HG03521 (cell line): ENCODE measurements at regions not wholly inside any gene's neighbourhood (a gene's known extent, or its start where the extent isn't known, plus 50 kb on each side); places are given as distances from the start of the nearest gene placed in this dataset.
A peak's percentile ranks its signal among the peaks of the same experiment; 100 is the strongest.
"Not testable (repeated sequence)": the region's sequence is repeated elsewhere in the genome, so short reads cannot be mapped to it uniquely, and the experiment has no call there.

Experiments used
- ATAC-seq: cut with Tn5 transposase; IDR thresholded peaks from one replicate; pipeline ENCODE4 v1.9.1; 2021; ENCODE audit warnings: mild to moderate bottlenecking, moderate library complexity; ENCODE audit not compliant: unreplicated experiment

- ATAC-seq = no peak
Measured at GRCh38 chr5:92552206-92553160, 1028.5 kb downstream of the NR2F1-AS1 start.

- ATAC-seq = no peak
Measured at GRCh38 chr5:92548346-92548745, 1032.7 kb downstream of the NR2F1-AS1 start.

- no peak for ATAC-seq
Measured at GRCh38 chr5:92544596-92544995, 1036.4 kb downstream of the NR2F1-AS1 start.

GRCh38 chr5:92544036-92544435 is 1037.0 kb downstream of the NR2F1-AS1 start:
- ATAC-seq = no peak

GRCh38 chr5:92543201-92543600 is 1037.8 kb downstream of the NR2F1-AS1 start:
- no peak for ATAC-seq

GRCh38 chr5:92542017-92542416 is 1039.0 kb downstream of the NR2F1-AS1 start:
- ATAC-seq = not testable (repeated sequence)

GRCh38 chr5:92527311-92528078 is 1053.5 kb downstream of the NR2F1-AS1 start:
- no peak for ATAC-seq

- ATAC-seq = no peak
Measured at GRCh38 chr5:92525131-92525530, 1055.9 kb downstream of the NR2F1-AS1 start.

- ATAC-seq = no peak
Measured at GRCh38 chr5:92519811-92520632, 1061.0 kb downstream of the NR2F1-AS1 start.

- peak; percentile 99 for ATAC-seq
Measured at GRCh38 chr5:92518318-92518904, 1062.6 kb downstream of the NR2F1-AS1 start.

- no peak for ATAC-seq
Measured at GRCh38 chr5:92514896-92515295, 1066.1 kb downstream of the NR2F1-AS1 start.

- ATAC-seq = no peak
Measured at GRCh38 chr5:92513067-92513466, 1068.0 kb downstream of the NR2F1-AS1 start.

- no peak for ATAC-seq
Measured at GRCh38 chr5:92508271-92508670, 1072.7 kb downstream of the NR2F1-AS1 start.

- no peak for ATAC-seq
Measured at GRCh38 chr5:92505925-92506324, 1075.1 kb downstream of the NR2F1-AS1 start.

GRCh38 chr5:92505145-92505544 is 1075.9 kb downstream of the NR2F1-AS1 start:
- no peak for ATAC-seq

- no peak for ATAC-seq
Measured at GRCh38 chr5:92504346-92504745, 1076.7 kb downstream of the NR2F1-AS1 start.

GRCh38 chr5:92500752-92501151 is 1080.3 kb downstream of the NR2F1-AS1 start:
- ATAC-seq = no peak

GRCh38 chr5:92496545-92496944 is 1084.5 kb downstream of the NR2F1-AS1 start:
- ATAC-seq = no peak

GRCh38 chr5:92494508-92494907 is 1086.5 kb downstream of the NR2F1-AS1 start:
- ATAC-seq = no peak

- ATAC-seq = no peak
Measured at GRCh38 chr5:92492908-92493307, 1088.1 kb downstream of the NR2F1-AS1 start.

- ATAC-seq = no peak
Measured at GRCh38 chr5:92484484-92484883, 1096.5 kb downstream of the NR2F1-AS1 start.
